K562 (cell line): ENCODE measurements at regions not wholly inside any gene's neighbourhood (a gene's known extent, or its start where the extent isn't known, plus 50 kb on each side); places are given as distances from the start of the nearest gene placed in this dataset.

Experiments
- ATAC-seq: fragments of 200-7000 bp; cut with Tn5 transposase; 3 replicates; pipeline ENCODE4 v1.9.1; 2020; ENCODE audit warnings: moderate library complexity
- BruUV-seq: library from RNA; stranded (reverse); fragments of 400-500 nt; replicated peaks from 2 replicates; lab custom pipeline; 2021; lab: Mats Ljungman, UMichigan
- CTCF ChIA-PET: fragments of 300-600 bp; formaldehyde crosslinking; extraction: SDS; loops from one replicate; lab custom pipeline; 2021; ENCODE audit warnings: low intra/inter-chr PET ratio; lab: Yijun Ruan, JAX
- POLR2A ChIA-PET: fragments of 300-600, 350-650 bp; sonication (Branson Sonifier 250); formaldehyde crosslinking; extraction: SDS; loops from one replicate; lab custom pipeline; 2021; ENCODE audit warnings: antibody characterized with exemption, inconsistent platforms; lab: Yijun Ruan, JAX
- DNase-seq, 4 experiments: peaks; one replicate each; pipeline versions ENCODE4 v3.0.0 to v3.0.0-alpha.2; 2011 to 2018; ENCODE audit warnings: low spot score in 3 of 4, mixed read lengths in 3 of 4; ENCODE audit errors: extremely low read depth in 1 of 4
- FAIRE-seq: peaks from 2 replicates; lab custom pipeline; 2011; peaks lifted over from hg19 to GRCh38; lab: Jason Lieb, UNC
- H2AFZ ChIP-seq: 2 replicates; pipeline ENCODE4 v1.6.0; 2011; ENCODE audit warnings: low read depth, low read length, control low read depth, inconsistent platforms
- H3K27ac ChIP-seq: fragments of 200-600 bp; 3 replicates; pipeline ENCODE4 v1.8.0; 2011; ENCODE audit warnings: low read depth, mild to moderate bottlenecking, control low read depth, inconsistent platforms, low read length, moderate library complexity, mixed read lengths; ENCODE audit errors: extremely low read depth
- H3K27me3 ChIP-seq, 2 experiments: fragments of 300-600 bp in 1 of 2; 2 replicates in 1 of 2; 3 replicates in 1 of 2; pipeline versions ENCODE4 v1.6.0 to v1.8.0; 2011; ENCODE audit warnings: inconsistent platforms in 2 of 2, low read length in 2 of 2, mild to moderate bottlenecking in 1 of 2, mixed read lengths in 1 of 2, moderate library complexity in 1 of 2; ENCODE audit not compliant: control insufficient read depth in 2 of 2, insufficient read depth in 2 of 2
- H3K36me3 ChIP-seq: fragments of 300-600 bp; 3 replicates; pipeline ENCODE4 v1.8.0; 2011; ENCODE audit warnings: mild to moderate bottlenecking, low read length, inconsistent platforms; ENCODE audit not compliant: control insufficient read depth, insufficient read depth
- H3K4me1 ChIP-seq, 2 experiments: fragments of 200-600 bp in 1 of 2; replicated peaks in 1 of 2; 2 replicates in 1 of 2; 3 replicates in 1 of 2; pipeline versions ENCODE4 v1.5.1 to v1.8.0; 2011; ENCODE audit warnings: inconsistent platforms in 2 of 2, low read length in 2 of 2, mild to moderate bottlenecking in 1 of 2, mixed read lengths in 1 of 2, moderate library complexity in 1 of 2; ENCODE audit not compliant: control insufficient read depth in 2 of 2, insufficient read depth in 2 of 2
- H3K4me2 ChIP-seq: 2 replicates; pipeline ENCODE4 v1.6.1; 2011; ENCODE audit warnings: low read length, control low read depth, inconsistent platforms, mixed read lengths; ENCODE audit not compliant: insufficient read depth
- H3K4me3 ChIP-seq: fragments of 200-600 bp; sonication (generic), shearing (Covaris generic); 2 replicates; pipeline ENCODE4 v1.5.1; 2016; ENCODE audit warnings: control low read depth, inconsistent platforms
- H3K79me2 ChIP-seq: fragments of 200-600 bp; 3 replicates; pipeline ENCODE4 v1.8.0; 2011; ENCODE audit warnings: low read length, inconsistent platforms; ENCODE audit not compliant: control insufficient read depth, insufficient read depth
- H3K9ac ChIP-seq, 2 experiments: 2 replicates each; pipeline versions ENCODE4 v1.6.0 to v1.6.1; 2011; ENCODE audit warnings: low read depth in 2 of 2, low read length in 2 of 2, control low read depth in 1 of 2, inconsistent platforms in 1 of 2, mild to moderate bottlenecking in 1 of 2, mixed read lengths in 1 of 2; ENCODE audit not compliant: insufficient read depth in 1 of 2
- H3K9me1 ChIP-seq: one replicate; pipeline ENCODE4 v1.6.0; 2011; ENCODE audit warnings: inconsistent platforms, mild to moderate bottlenecking, low read length, moderate library complexity; ENCODE audit not compliant: control insufficient read depth, insufficient read depth
- H3K9me3 ChIP-seq: replicated peaks from 2 replicates; pipeline ENCODE4 v1.5.1; 2011; ENCODE audit warnings: low read depth, low read length, inconsistent platforms; ENCODE audit not compliant: control insufficient read depth, insufficient read depth
- H4K20me1 ChIP-seq: replicated peaks from 2 replicates; pipeline ENCODE4 v1.6.1; 2011; ENCODE audit warnings: low read length, inconsistent platforms, mixed read lengths; ENCODE audit not compliant: control insufficient read depth, insufficient read depth
- WGBS: fragments of 100-300 bp; shearing (Covaris generic); methylation state at CpG from one replicate; pipeline ENCODE4 v1.1.6; 2016; ENCODE audit warnings: low coverage, mixed read lengths; ENCODE audit not compliant: insufficient coverage; ENCODE audit errors: missing lambda C conversion rate; 5-methylcytosine and 5-hydroxymethylcytosine counted together
- in situ Hi-C: fragments of 300-500 bp; cut with MboI; formaldehyde crosslinking; loops from 4 replicates; pipeline ENCODE4 v1.15.0; 2018; ENCODE audit warnings: inconsistent platforms, mixed read lengths
- intact Hi-C: fragments of 100-400 bp; cut with micrococcal nuclease; formaldehyde crosslinking; loops from 2 replicates; pipeline ENCODE4 v1.14.2; 2022
- TF ChIP-seq, protein P1 (sequence below), 2 experiments: IDR thresholded peaks; 2 replicates each; pipeline ENCODE4 v1.6.1; 2011; ENCODE audit warnings: borderline replicate concordance in 1 of 2, control low read depth in 1 of 2, low read depth in 1 of 2, low read length in 1 of 2, mild to moderate bottlenecking in 1 of 2, mixed read lengths in 1 of 2, moderate library complexity in 1 of 2; ENCODE audit not compliant: insufficient read depth in 1 of 2, insufficient read length in 1 of 2, poor library complexity in 1 of 2, severe bottlenecking in 1 of 2; ENCODE audit errors: extremely low read depth in 1 of 2
- TF ChIP-seq, protein P2 (sequence below): fragments of 450-650 bp; formaldehyde crosslinking; IDR thresholded peaks from 2 replicates; pipeline ENCODE4 v1.4.0; 2020; ENCODE audit warnings: mild to moderate bottlenecking, moderate library complexity
- TF ChIP-seq, protein P3 (sequence below), 2 experiments: fragments of 450-650 bp in 1 of 2; sonication (generic) in 1 of 2; formaldehyde crosslinking in 1 of 2; IDR thresholded peaks in 1 of 2; conservative IDR thresholded peaks in 1 of 2; 2 replicates each; pipeline versions ENCODE4 v1.6.1 to v1.8.1; 2016 to 2023; ENCODE audit warnings: mild to moderate bottlenecking in 2 of 2, moderate library complexity in 2 of 2, inconsistent platforms in 1 of 2, missing genetic modification reagents in 1 of 2

GRCh38 chr12:34244608-34245007 lies 222.3 kb downstream of the ALG10 start:
- no peak overlapping the region for H3K27ac ChIP-seq
- no peak overlapping the region for H3K4me2 ChIP-seq
- CTCF ChIA-PET, result no interaction called here
- no peaks in the 10 kb centered on the region for H3K36me3 ChIP-seq
- POLR2A ChIA-PET, result no interaction called here
- in situ Hi-C loops (no loop called here), intact Hi-C loops (no loop called here)
- H3K4me1 ChIP-seq, result no peaks in the 10 kb centered on the region
- H3K9me1 ChIP-seq, result no peaks in the 10 kb centered on the region
- BruUV-seq, result no TSS peak
- no peak overlapping the region for H2AFZ ChIP-seq
- no peaks in the 10 kb centered on the region for H4K20me1 ChIP-seq
- no peak overlapping the region for H3K9ac ChIP-seq
- no peak overlapping the region for H3K4me3 ChIP-seq
- 0% methylated on average over 1 of the region's 1 CpG for WGBS
- no peak for ATAC-seq
- no peak for FAIRE-seq
- no peaks in the 10 kb centered on the region for H3K79me2 ChIP-seq
- TF ChIP-seq, protein P1, sequence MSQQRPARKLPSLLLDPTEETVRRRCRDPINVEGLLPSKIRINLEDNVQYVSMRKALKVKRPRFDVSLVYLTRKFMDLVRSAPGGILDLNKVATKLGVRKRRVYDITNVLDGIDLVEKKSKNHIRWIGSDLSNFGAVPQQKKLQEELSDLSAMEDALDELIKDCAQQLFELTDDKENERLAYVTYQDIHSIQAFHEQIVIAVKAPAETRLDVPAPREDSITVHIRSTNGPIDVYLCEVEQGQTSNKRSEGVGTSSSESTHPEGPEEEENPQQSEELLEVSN (IDR thresholded peaks at IDR 0.05; ENCODE audit: borderline replicate concordance in 1 of 2, extremely low read depth in 1 of 2, insufficient read depth in 1 of 2, insufficient read length in 1 of 2, low read depth in 1 of 2, low read length in 1 of 2, poor library complexity in 1 of 2, severe bottlenecking in 1 of 2), result no peak
- TF ChIP-seq, protein P2, sequence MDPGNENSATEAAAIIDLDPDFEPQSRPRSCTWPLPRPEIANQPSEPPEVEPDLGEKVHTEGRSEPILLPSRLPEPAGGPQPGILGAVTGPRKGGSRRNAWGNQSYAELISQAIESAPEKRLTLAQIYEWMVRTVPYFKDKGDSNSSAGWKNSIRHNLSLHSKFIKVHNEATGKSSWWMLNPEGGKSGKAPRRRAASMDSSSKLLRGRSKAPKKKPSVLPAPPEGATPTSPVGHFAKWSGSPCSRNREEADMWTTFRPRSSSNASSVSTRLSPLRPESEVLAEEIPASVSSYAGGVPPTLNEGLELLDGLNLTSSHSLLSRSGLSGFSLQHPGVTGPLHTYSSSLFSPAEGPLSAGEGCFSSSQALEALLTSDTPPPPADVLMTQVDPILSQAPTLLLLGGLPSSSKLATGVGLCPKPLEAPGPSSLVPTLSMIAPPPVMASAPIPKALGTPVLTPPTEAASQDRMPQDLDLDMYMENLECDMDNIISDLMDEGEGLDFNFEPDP (CRISPR knock-in tag), result no peak
- TF ChIP-seq, protein P3, sequence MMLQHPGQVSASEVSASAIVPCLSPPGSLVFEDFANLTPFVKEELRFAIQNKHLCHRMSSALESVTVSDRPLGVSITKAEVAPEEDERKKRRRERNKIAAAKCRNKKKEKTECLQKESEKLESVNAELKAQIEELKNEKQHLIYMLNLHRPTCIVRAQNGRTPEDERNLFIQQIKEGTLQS (IDR thresholded peaks at IDR 0.05), result 0 out of 2 replicates have a peak, but pooled peaks have one; percentile 17
- TF ChIP-seq, protein P3 (CRISPR knock-in tag; conservative IDR thresholded peaks at IDR 0.05), result no peak
- H3K27me3 ChIP-seq, result no peaks in the 10 kb centered on the region; a peak in 2 of 5 replicates
- no peaks in the 10 kb centered on the region for H3K9me3 ChIP-seq
- no peak for DNase-seq
